GM18505 (cell line): ENCODE measurements at regions not wholly inside any gene's neighbourhood (a gene's known extent, or its start where the extent isn't known, plus 50 kb on each side); places are given as distances from the start of the nearest gene placed in this dataset.

ENCODE experiments used
- ATAC-seq: cut with Tn5 transposase; IDR thresholded peaks from one replicate; pipeline ENCODE4 v1.9.1; 2021; ENCODE audit not compliant: unreplicated experiment
- POLR2A ChIP-seq: IDR thresholded peaks from 4 replicates; pipeline ENCODE4 v1.6.1; 2011; ENCODE audit warnings: borderline replicate concordance; ENCODE audit not compliant: insufficient read depth, insufficient read length; ENCODE audit errors: extremely low read depth

- no peak for TF ChIP-seq POLR2A
- ATAC-seq, result no peak
Measured at GRCh38 chr2:75328156-75328555, 128.8 kb upstream of the TACR1 start.

GRCh38 chr2:75327334-75327733 lies 128.0 kb upstream of the TACR1 start:
- no peak for TF ChIP-seq POLR2A
- no peak for ATAC-seq

GRCh38 chr2:75326645-75327044 lies 127.3 kb upstream of the TACR1 start:
- no peak for ATAC-seq
- TF ChIP-seq POLR2A, result no peak

- no peak for ATAC-seq
- TF ChIP-seq POLR2A, result no peak
Measured at GRCh38 chr2:75325594-75325993, 126.3 kb upstream of the TACR1 start.

- ATAC-seq, result no peak
- no peak for TF ChIP-seq POLR2A
Measured at GRCh38 chr2:75324861-75325284, 125.6 kb upstream of the TACR1 start.

- no peak for ATAC-seq
Measured at GRCh38 chr2:75324141-75324540, 124.8 kb upstream of the TACR1 start.

GRCh38 chr2:75321599-75321922 lies 122.2 kb upstream of the TACR1 start:
- ATAC-seq, result no peak

More at GRCh38 chr2:75324141-75324540, 124.8 kb upstream of the TACR1 start:
- TF ChIP-seq POLR2A, result no peak

GRCh38 chr2:75320898-75321598 lies 121.7 kb upstream of the TACR1 start:
- no peak for ATAC-seq

More at GRCh38 chr2:75321599-75321922, 122.2 kb upstream of the TACR1 start:
- no peak for TF ChIP-seq POLR2A

GRCh38 chr2:75319951-75320350 lies 120.6 kb upstream of the TACR1 start:
- ATAC-seq, result no peak
- no peak for TF ChIP-seq POLR2A

More at GRCh38 chr2:75320898-75321598, 121.7 kb upstream of the TACR1 start:
- no peak for TF ChIP-seq POLR2A

- ATAC-seq, result no peak
- TF ChIP-seq POLR2A, result no peak
Measured at GRCh38 chr2:75317802-75318201, 118.5 kb upstream of the TACR1 start.

- TF ChIP-seq POLR2A, result no peak
- ATAC-seq, result no peak
Measured at GRCh38 chr2:75317316-75317715, 118.0 kb upstream of the TACR1 start.

GRCh38 chr2:75315436-75315835 lies 116.1 kb upstream of the TACR1 start:
- no peak for ATAC-seq
- no peak for TF ChIP-seq POLR2A

- TF ChIP-seq POLR2A, result no peak
- ATAC-seq, result peak; percentile 100
Measured at GRCh38 chr2:75311993-75312392, 112.7 kb upstream of the TACR1 start.

- ATAC-seq, result no peak
- no peak for TF ChIP-seq POLR2A
Measured at GRCh38 chr2:75311521-75311920, 112.2 kb upstream of the TACR1 start.

GRCh38 chr2:75310876-75311275 lies 111.6 kb upstream of the TACR1 start:
- no peak for TF ChIP-seq POLR2A
- ATAC-seq, result no peak
